HCT116 (cell line): ENCODE measurements at regions not wholly inside any gene's neighbourhood (a gene's known extent, or its start where the extent isn't known, plus 50 kb on each side); places are given as distances from the start of the nearest gene placed in this dataset.

Experiments
- ATAC-seq: fragments of 200-7000 bp; cut with Tn5 transposase; 2 replicates; pipeline ENCODE4 v1.9.1; 2020; ENCODE audit warnings: mild to moderate bottlenecking, moderate library complexity
- BruUV-seq: library from RNA; stranded (reverse); fragments of 400-500 nt; replicated peaks from 2 replicates; lab custom pipeline; 2021; lab: Mats Ljungman, UMichigan
- CTCF ChIA-PET: fragments of 300-600 bp; sonication (Branson Sonifier 250); formaldehyde crosslinking; loops from one replicate; lab custom pipeline; 2021; ENCODE audit warnings: antibody characterized with exemption; lab: Charles Lee
- POLR2A ChIA-PET: fragments of 300-600, 350-600 bp; sonication (Branson Sonifier 250); formaldehyde crosslinking; loops from one replicate; lab custom pipeline; 2021; ENCODE audit warnings: antibody characterized with exemption; lab: Charles Lee
- RAD21 ChIA-PET, 2 experiments: fragments of 300-600 bp; sonication (Branson Sonifier 250); formaldehyde crosslinking; loops; one replicate each; lab custom pipeline; 2023; ENCODE audit warnings: low total read pairs in 2 of 2; ENCODE audit not compliant: uncharacterized antibody in 2 of 2, unreplicated experiment in 2 of 2, low non-redundant PET in 1 of 2; lab: Charles Lee
- DNase-seq: peaks from one replicate; pipeline ENCODE4 v3.0.0-alpha.2; 2010; ENCODE audit warnings: low read depth, low spot score
- H2AFZ ChIP-seq: fragments of 200-600 bp; shearing (Covaris generic), sonication (generic); 2 replicates; pipeline ENCODE4 v1.6.1; 2017; ENCODE audit warnings: low read depth, mixed run types, mixed read lengths, antibody characterized with exemption, low read length; ENCODE audit not compliant: poor library complexity, severe bottlenecking
- H3K27ac ChIP-seq: 2 replicates; pipeline ENCODE4 v1.5.1; 2012; ENCODE audit warnings: low read depth, low read length
- H3K27me3 ChIP-seq: fragments of 200-600 bp; sonication (generic); 2 replicates; pipeline ENCODE4 v1.6.1; 2016; ENCODE audit warnings: mixed run types, low read length, mixed read lengths; ENCODE audit not compliant: insufficient read depth
- H3K36me3 ChIP-seq, 2 experiments: fragments of 200-500 bp in 1 of 2; fragments of 200-600 bp in 1 of 2; sonication (Bioruptor generic) in 1 of 2; sonication (generic) in 1 of 2; 2 replicates each; pipeline versions ENCODE4 v1.5.1 to v1.6.1; 2014 to 2016; ENCODE audit warnings: low read length in 2 of 2, inconsistent platforms in 1 of 2, mixed read lengths in 1 of 2, mixed run types in 1 of 2; ENCODE audit not compliant: insufficient read depth in 2 of 2, control insufficient read depth in 1 of 2
- H3K4me1 ChIP-seq, 2 experiments: fragments of 200-600 bp in 1 of 2; sonication (generic) in 1 of 2; 2 replicates each; pipeline versions ENCODE4 v1.5.1 to v1.6.1; 2012 to 2017; ENCODE audit warnings: low read length in 2 of 2, inconsistent platforms in 1 of 2, mild to moderate bottlenecking in 1 of 2, mixed read lengths in 1 of 2, mixed run types in 1 of 2, moderate library complexity in 1 of 2; ENCODE audit not compliant: insufficient read depth in 2 of 2, control insufficient read depth in 1 of 2
- H3K4me2 ChIP-seq: fragments of 200-600 bp; sonication (generic); 2 replicates; pipeline ENCODE4 v1.6.1; 2017; ENCODE audit warnings: mixed run types, low read length, mixed read lengths
- H3K4me3 ChIP-seq, 2 experiments: fragments of 200-600 bp in 1 of 2; sonication (generic) in 1 of 2; replicated peaks in 1 of 2; 2 replicates each; pipeline ENCODE4 v1.5.1; 2011 to 2016; ENCODE audit warnings: low read length in 2 of 2, control low read depth in 1 of 2, low read depth in 1 of 2, mild to moderate bottlenecking in 1 of 2, mixed read lengths in 1 of 2, mixed run types in 1 of 2
- H3K79me2 ChIP-seq: fragments of 200-600 bp; sonication (generic); 2 replicates; pipeline ENCODE4 v1.6.1; 2017; ENCODE audit warnings: mild to moderate bottlenecking, mixed run types, low read length, moderate library complexity, mixed read lengths; ENCODE audit not compliant: insufficient read depth
- H3K9ac ChIP-seq: fragments of 200-600 bp; sonication (generic); 2 replicates; pipeline ENCODE4 v1.6.1; 2016; ENCODE audit warnings: low read length, mixed read lengths
- H3K9me2 ChIP-seq: fragments of 200-600 bp; sonication (generic), shearing (Covaris generic); 2 replicates; pipeline ENCODE4 v1.6.1; 2017; ENCODE audit warnings: mixed run types, mild to moderate bottlenecking, moderate library complexity; ENCODE audit not compliant: insufficient read depth
- H3K9me3 ChIP-seq, 2 experiments: fragments of 200-500 bp in 1 of 2; fragments of 200-600 bp in 1 of 2; sonication (Bioruptor generic) in 1 of 2; sonication (generic) in 1 of 2; 2 replicates each; pipeline ENCODE4 v1.6.1; 2014 to 2017; ENCODE audit warnings: low read length in 2 of 2, mixed read lengths in 2 of 2, inconsistent platforms in 1 of 2, low read depth in 1 of 2, mild to moderate bottlenecking in 1 of 2, mixed run types in 1 of 2, moderate library complexity in 1 of 2; ENCODE audit not compliant: control insufficient read depth in 1 of 2, insufficient read depth in 1 of 2
- H4K20me1 ChIP-seq: fragments of 200-600 bp; sonication (generic), shearing (Covaris generic); 2 replicates; pipeline ENCODE4 v1.6.1; 2017; ENCODE audit warnings: mixed run types, mild to moderate bottlenecking, moderate library complexity; ENCODE audit not compliant: insufficient read depth
- ATF3 ChIP-seq: IDR thresholded peaks from 2 replicates; pipeline ENCODE4 v1.6.1; 2012
- CBX3 ChIP-seq: IDR thresholded peaks from 2 replicates; pipeline ENCODE4 v1.6.1; 2012; ENCODE audit warnings: low read depth
- CEBPB ChIP-seq: IDR thresholded peaks from 2 replicates; pipeline ENCODE4 v1.6.1; 2012; ENCODE audit warnings: low read depth
- EGR1 ChIP-seq: IDR thresholded peaks from 2 replicates; pipeline ENCODE4 v1.6.1; 2012; ENCODE audit warnings: low read depth
- EZH2 ChIP-seq: fragments of 200-600 bp; sonication (generic); IDR thresholded peaks from 2 replicates; pipeline ENCODE4 v1.6.1; 2017; ENCODE audit warnings: antibody characterized with exemption, mixed run types
- EZH2phosphoT487 ChIP-seq: fragments of 200-600 bp; IDR thresholded peaks from 2 replicates; pipeline ENCODE4 v1.6.1; 2018; ENCODE audit warnings: antibody characterized with exemption, borderline replicate concordance
- FOSL1 ChIP-seq: IDR thresholded peaks from 2 replicates; pipeline ENCODE4 v1.6.1; 2012; ENCODE audit warnings: low read depth
- JUND ChIP-seq: IDR thresholded peaks from 2 replicates; pipeline ENCODE4 v1.6.1; 2012
- MAX ChIP-seq: IDR thresholded peaks from 2 replicates; pipeline ENCODE4 v1.6.1; 2012
- POLR2A ChIP-seq: IDR thresholded peaks from 2 replicates; pipeline ENCODE4 v1.7.0; 2011; ENCODE audit warnings: borderline replicate concordance; ENCODE audit not compliant: insufficient read depth, insufficient read length; ENCODE audit errors: extremely low read depth
- POLR2AphosphoS5 ChIP-seq: IDR thresholded peaks from 2 replicates; pipeline ENCODE4 v1.6.1; 2011; ENCODE audit warnings: mild to moderate bottlenecking, low read depth, low read length, moderate library complexity
- RAD21 ChIP-seq: IDR thresholded peaks from 2 replicates; pipeline ENCODE4 v1.6.1; 2012; ENCODE audit warnings: low read depth, mild to moderate bottlenecking
- SIN3A ChIP-seq: IDR thresholded peaks from 2 replicates; pipeline ENCODE4 v1.6.1; 2012; ENCODE audit warnings: low read depth
- SP1 ChIP-seq: IDR thresholded peaks from 2 replicates; pipeline ENCODE4 v1.6.1; 2012; ENCODE audit warnings: low read depth
- SRF ChIP-seq: IDR thresholded peaks from 2 replicates; pipeline ENCODE4 v1.6.1; 2012; ENCODE audit warnings: low read depth
- ZBTB33 ChIP-seq: IDR thresholded peaks from 2 replicates; pipeline ENCODE4 v1.6.1; 2011; ENCODE audit warnings: mild to moderate bottlenecking, low read length, moderate library complexity; ENCODE audit not compliant: insufficient replicate concordance; ENCODE audit errors: extremely low read depth
- ZFX ChIP-seq: fragments of 450-650 bp; IDR thresholded peaks from 2 replicates; pipeline ENCODE4 v1.6.1; 2017
- intact Hi-C: fragments of 100-400 bp; cut with micrococcal nuclease; formaldehyde crosslinking; loops from 2 replicates; pipeline ENCODE4 v1.10.0; 2022

- no peaks in the 10 kb centered on the region for H3K9me2 ChIP-seq
- no peaks in the 10 kb centered on the region for H3K36me3 ChIP-seq
- DNase-seq: no peak
- RAD21 ChIA-PET: no interaction called here
- POLR2A ChIA-PET: no interaction called here
- peaks cover 53% of the 10 kb centered on the region for H3K27me3 ChIP-seq
- H3K9ac ChIP-seq: no peak overlapping the region
- no peak overlapping the region for H3K4me2 ChIP-seq
- H3K79me2 ChIP-seq: no peaks in the 10 kb centered on the region
- H3K9me3 ChIP-seq: no peaks in the 10 kb centered on the region
- H3K4me1 ChIP-seq: no peaks in the 10 kb centered on the region
- H2AFZ ChIP-seq: no peak overlapping the region
- TF ChIP-seq EZH2 (no peak), FOSL1 (no peak), SIN3A (no peak)
- no TSS peak for BruUV-seq
- H4K20me1 ChIP-seq: no peaks in the 10 kb centered on the region
- intact Hi-C loops: loop anchor here (10.0 kb wide), 1 partner anchor 663 kb away; no protein-coding TSS in a partner anchor
- no peak overlapping the region for H3K4me3 ChIP-seq
- no peak for ATAC-seq
- CTCF ChIA-PET: no interaction called here
- no peak overlapping the region for H3K27ac ChIP-seq
These were observed 66.7 kb upstream of the PHF24 start for GRCh38 chr9:34891386-34891785.

- no peak overlapping the region for H3K9ac ChIP-seq
- POLR2A ChIA-PET: no interaction called here
- H3K36me3 ChIP-seq: no peaks in the 10 kb centered on the region
- intact Hi-C loops: no loop called here
- RAD21 ChIA-PET: no interaction called here
- H3K4me2 ChIP-seq: no peak overlapping the region
- no peaks in the 10 kb centered on the region for H3K9me2 ChIP-seq
- H3K4me3 ChIP-seq: no peak overlapping the region
- no peaks in the 10 kb centered on the region for H3K9me3 ChIP-seq
- H3K27ac ChIP-seq: no peak overlapping the region
- BruUV-seq: no TSS peak
- no peak for TF ChIP-seq POLR2A
- TF ChIP-seq SIN3A: no peak
- TF ChIP-seq SP1: no peak
- TF ChIP-seq ZBTB33: no peak
- no peak for TF ChIP-seq MAX
- TF ChIP-seq ATF3: no peak
- TF ChIP-seq POLR2AphosphoS5: no peak
- no peak for TF ChIP-seq ZFX
- TF ChIP-seq CBX3: no peak
- TF ChIP-seq SRF: no peak
- no peak for TF ChIP-seq CEBPB
- no peak for TF ChIP-seq JUND
- no peak for TF ChIP-seq EGR1
- TF ChIP-seq EZH2: no peak
- TF ChIP-seq EZH2phosphoT487: no peak
- no peak for TF ChIP-seq RAD21
- no peak for DNase-seq
- H3K4me1 ChIP-seq: no peaks in the 10 kb centered on the region
- H3K27me3 ChIP-seq: peaks cover 30% of the 10 kb centered on the region; the same call in 1 of the 2 replicates
- no peaks in the 10 kb centered on the region for H4K20me1 ChIP-seq
- no peak overlapping the region for H2AFZ ChIP-seq
- CTCF ChIA-PET: no interaction called here
- no peaks in the 10 kb centered on the region for H3K79me2 ChIP-seq
- no peak for ATAC-seq
These were observed 70.2 kb upstream of the PHF24 start for GRCh38 chr9:34887841-34888240.
